ENCODE measurements at regions not wholly inside any gene's neighbourhood (a gene's known extent, or its start where the extent isn't known, plus 50 kb on each side); places are given as distances from the start of the nearest gene placed in this dataset.

GRCh38 chr14:62018606-62019005, 256.4 kb downstream of the SNAPC1 start:
- no peak for DNase-seq

- DNase-seq = no peak
These were observed 265.7 kb downstream of the SNAPC1 start for GRCh38 chr14:62027958-62028357.

GRCh38 chr14:62029569-62029924, 267.3 kb downstream of the SNAPC1 start:
- no peak for DNase-seq

- DNase-seq = no peak
These were observed 268.2 kb downstream of the SNAPC1 start for GRCh38 chr14:62030387-62030786.

- DNase-seq = no peak
These were observed 269.3 kb downstream of the SNAPC1 start for GRCh38 chr14:62031504-62031903.

- DNase-seq = no peak
These were observed 291.0 kb downstream of the SNAPC1 start for GRCh38 chr14:62053188-62053587.

- no peak for DNase-seq
These were observed 294.6 kb downstream of the SNAPC1 start for GRCh38 chr14:62056789-62057188.

GRCh38 chr14:62062645-62063044, 300.4 kb downstream of the SNAPC1 start:
- DNase-seq = no peak

- DNase-seq = no peak
These were observed 302.6 kb downstream of the SNAPC1 start for GRCh38 chr14:62064751-62065323.

- DNase-seq = no peak
These were observed 304.1 kb downstream of the SNAPC1 start for GRCh38 chr14:62066304-62066703.

- DNase-seq = no peak
These were observed 308.8 kb downstream of the SNAPC1 start for GRCh38 chr14:62071039-62071438.

GRCh38 chr14:62076368-62076767, 314.1 kb downstream of the SNAPC1 start:
- DNase-seq = no peak

- DNase-seq = no peak
These were observed 314.8 kb downstream of the SNAPC1 start for GRCh38 chr14:62076825-62077605.

- DNase-seq = no peak
These were observed 315.5 kb downstream of the SNAPC1 start for GRCh38 chr14:62077676-62078261.

GRCh38 chr14:62079038-62079437, 316.8 kb downstream of the SNAPC1 start:
- no peak for DNase-seq

- peak; percentile 54 for DNase-seq
These were observed 318.9 kb downstream of the SNAPC1 start for GRCh38 chr14:62081012-62081612.

GRCh38 chr14:62081951-62082350, 319.7 kb downstream of the SNAPC1 start:
- no peak for DNase-seq

- DNase-seq = no peak
These were observed 320.6 kb downstream of the SNAPC1 start for GRCh38 chr14:62082779-62083178.

- DNase-seq = no peak
These were observed 321.8 kb downstream of the SNAPC1 start for GRCh38 chr14:62084020-62084419.

- DNase-seq = no peak
These were observed 325.0 kb downstream of the SNAPC1 start for GRCh38 chr14:62087191-62087590.

GRCh38 chr14:62093736-62094135, 331.5 kb downstream of the SNAPC1 start:
- no peak for DNase-seq

- peak; percentile 42 for DNase-seq
These were observed 334.9 kb downstream of the SNAPC1 start for GRCh38 chr14:62097072-62097471.

- DNase-seq = no peak
These were observed 335.6 kb downstream of the SNAPC1 start for GRCh38 chr14:62097824-62098223.

- no peak for DNase-seq
These were observed 336.1 kb downstream of the SNAPC1 start for GRCh38 chr14:62098357-62098756.

Measured in MV-4-11 (cell line).